Stimulated activated naive CD8-positive, alpha-beta T cell treated with anti-CD3 and anti-CD28 coated beads, Interleukin-15, Interleukin-2, amounts not matched to agents 100 ng/mL and 50 ng/mL, for 24 hours (primary cell): ENCODE measurements at regions not wholly inside any gene's neighbourhood (a gene's known extent, or its start where the extent isn't known, plus 50 kb on each side); places are given as distances from the start of the nearest gene placed in this dataset.
"Not testable (repeated sequence)": the region's sequence is repeated elsewhere in the genome, so short reads cannot be mapped to it uniquely, and the experiment has no call there.

Source experiments
- H3K27ac Mint-ChIP-seq: one replicate; pipeline ENCODE4 v1.8.0; 2021; ENCODE audit warnings: mild to moderate bottlenecking, mixed read lengths
- H3K27me3 Mint-ChIP-seq: one replicate; pipeline ENCODE4 v1.8.0; 2021; ENCODE audit warnings: mixed read lengths
- H3K36me3 Mint-ChIP-seq: one replicate; pipeline ENCODE4 v1.8.0; 2021; ENCODE audit warnings: low read depth, mixed read lengths
- H3K4me1 Mint-ChIP-seq: one replicate; pipeline ENCODE4 v1.8.0; 2021; ENCODE audit warnings: low read depth, mixed read lengths
- H3K4me3 Mint-ChIP-seq: one replicate; pipeline ENCODE4 v1.8.0; 2021; ENCODE audit warnings: mild to moderate bottlenecking, mixed read lengths
- H3K9me3 Mint-ChIP-seq: one replicate; pipeline ENCODE4 v1.8.0; 2021; ENCODE audit warnings: mixed read lengths

DNA sequence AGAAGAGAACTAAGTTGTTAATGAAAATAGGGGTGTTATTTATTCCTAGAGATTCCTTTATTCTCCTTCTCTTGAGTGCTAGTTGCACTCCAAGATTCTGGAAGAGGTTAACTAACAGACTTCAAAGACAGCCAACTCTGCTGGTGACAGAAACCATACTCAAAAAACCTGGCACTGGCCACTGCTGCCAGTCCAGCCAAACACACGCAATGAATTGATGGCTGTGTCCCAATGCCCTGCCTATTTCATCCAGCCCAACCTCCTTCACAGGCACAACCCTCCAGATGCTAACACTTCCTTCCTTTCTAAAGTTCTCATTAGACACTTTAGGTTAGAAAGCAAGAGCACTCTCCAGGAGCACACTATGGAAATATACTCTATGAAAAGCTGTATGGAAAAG is 150.8 kb upstream of the C11orf58 start:
- Mint-ChIP-seq H3K27ac (no peak overlapping the region), H3K4me1 (no peaks in the 10 kb centered on the region), H3K36me3 (no peaks in the 10 kb centered on the region), H3K9me3 (no peaks in the 10 kb centered on the region), H3K4me3 (no peak overlapping the region), H3K27me3 (no peaks in the 10 kb centered on the region)

DNA sequence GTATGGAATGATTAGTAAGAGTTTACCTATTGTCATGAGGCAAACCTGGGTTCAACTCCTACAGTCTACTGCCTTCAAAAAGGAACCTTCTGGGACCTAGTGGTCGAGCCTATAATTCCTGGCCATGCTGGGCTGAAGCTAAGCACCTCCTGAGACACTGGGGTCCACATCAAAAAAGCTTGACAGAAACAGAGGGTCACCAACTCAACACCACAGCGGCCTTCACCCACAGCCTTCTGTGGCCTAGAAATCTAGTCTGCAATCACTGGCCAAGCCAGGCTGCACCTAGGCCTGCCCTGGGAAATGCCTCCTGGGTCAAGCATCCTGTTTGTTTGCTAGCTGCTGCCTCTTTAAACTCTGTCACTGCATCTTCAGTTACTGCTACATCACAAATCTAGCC is 153.9 kb upstream of the C11orf58 start:
- peaks cover 1% of the 10 kb centered on the region for H3K9me3 Mint-ChIP-seq
- no peak overlapping the region for H3K27ac Mint-ChIP-seq
- H3K27me3 Mint-ChIP-seq = no peaks in the 10 kb centered on the region
- H3K4me3 Mint-ChIP-seq = no peak overlapping the region
- no peaks in the 10 kb centered on the region for H3K4me1 Mint-ChIP-seq
- no peaks in the 10 kb centered on the region for H3K36me3 Mint-ChIP-seq

DNA sequence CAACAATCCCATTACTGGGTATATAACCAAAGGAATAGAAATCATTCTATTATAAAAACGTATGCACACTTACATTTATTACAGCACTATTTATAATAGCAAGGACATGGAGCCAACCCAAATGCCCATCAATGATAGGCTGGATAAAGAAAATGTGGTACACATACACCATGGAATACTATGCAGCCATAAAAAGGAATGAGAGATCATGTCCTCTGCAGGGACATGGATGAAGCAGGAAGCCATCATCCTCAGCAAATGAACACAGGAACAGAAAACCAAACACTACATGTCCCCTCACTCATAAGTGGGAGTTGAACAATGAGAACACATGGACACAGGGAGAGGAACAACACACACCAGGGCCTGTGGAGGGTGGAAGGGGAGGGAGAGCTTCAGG is 157.4 kb upstream of the C11orf58 start:
- H3K27me3 Mint-ChIP-seq, H3K4me3 Mint-ChIP-seq, H3K4me1 Mint-ChIP-seq, H3K9me3 Mint-ChIP-seq, H3K36me3 Mint-ChIP-seq, H3K27ac Mint-ChIP-seq: not testable (repeated sequence)

DNA sequence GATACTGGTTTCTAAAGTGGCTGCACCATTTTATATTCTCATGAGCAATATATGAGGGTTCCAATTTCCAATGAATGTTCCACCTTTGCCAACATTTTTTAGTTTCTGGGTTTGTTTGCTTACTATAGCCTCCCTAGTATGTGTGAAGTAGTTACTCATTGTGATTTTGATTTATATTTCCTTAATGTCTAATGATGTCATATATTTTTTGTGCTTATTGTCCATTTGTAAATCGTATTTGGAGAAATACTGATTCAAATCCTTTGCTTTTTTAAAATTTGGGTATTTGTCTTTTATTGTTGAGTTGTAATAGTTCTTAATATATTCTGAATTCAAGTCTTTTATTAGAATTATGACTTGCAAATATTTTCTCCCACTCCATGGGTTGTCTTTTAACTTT is 161.0 kb upstream of the C11orf58 start:
- Mint-ChIP-seq H3K4me1 (no peaks in the 10 kb centered on the region), H3K4me3 (no peak overlapping the region), H3K27me3 (peaks cover 4% of the 10 kb centered on the region), H3K36me3 (no peaks in the 10 kb centered on the region), H3K27ac (no peak overlapping the region), H3K9me3 (peaks cover 4% of the 10 kb centered on the region)

DNA sequence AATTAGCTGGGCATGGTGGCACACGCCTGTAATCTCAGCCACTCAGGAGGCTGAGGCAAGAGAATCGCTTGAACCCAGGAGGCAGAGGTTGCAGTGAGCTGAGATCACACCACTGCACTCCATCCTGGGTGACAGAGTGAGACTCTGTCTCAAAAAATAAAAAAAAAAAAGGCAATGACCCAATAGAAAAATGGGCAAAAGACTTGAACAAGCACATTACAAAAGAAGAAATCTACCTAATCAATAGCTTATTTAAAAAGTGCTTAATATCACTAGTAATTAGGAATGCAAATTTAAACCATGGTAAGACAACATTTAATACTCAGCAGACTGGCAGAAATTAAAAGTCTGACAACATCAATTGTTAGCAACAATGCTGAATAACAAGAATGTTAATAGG is 163.6 kb upstream of the C11orf58 start:
- not testable (repeated sequence) for H3K36me3 Mint-ChIP-seq, H3K27me3 Mint-ChIP-seq, H3K4me3 Mint-ChIP-seq, H3K9me3 Mint-ChIP-seq, H3K4me1 Mint-ChIP-seq, H3K27ac Mint-ChIP-seq

DNA sequence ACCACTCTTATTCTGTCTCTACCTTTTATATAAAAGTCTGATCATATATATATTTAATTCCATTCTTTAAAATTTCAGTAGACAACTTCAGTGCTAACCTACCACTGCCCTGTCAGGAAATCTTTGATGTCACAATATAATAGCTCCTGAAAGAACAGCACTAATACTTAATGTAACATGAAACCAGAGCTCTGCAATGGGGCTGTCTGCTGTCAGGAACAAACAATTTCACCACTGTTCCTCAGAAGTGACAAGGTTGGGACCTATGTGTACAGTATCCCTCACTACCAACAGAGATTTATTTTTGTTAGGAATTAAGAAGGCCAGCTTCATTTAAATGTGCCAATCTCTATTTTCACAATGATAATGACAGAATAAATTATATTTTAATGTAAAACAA is 165.5 kb upstream of the C11orf58 start:
- H3K27me3 Mint-ChIP-seq = peaks cover 3% of the 10 kb centered on the region
- no peaks in the 10 kb centered on the region for H3K4me1 Mint-ChIP-seq
- H3K9me3 Mint-ChIP-seq = no peaks in the 10 kb centered on the region
- H3K4me3 Mint-ChIP-seq = no peak overlapping the region
- H3K36me3 Mint-ChIP-seq = no peaks in the 10 kb centered on the region
- no peak overlapping the region for H3K27ac Mint-ChIP-seq

DNA sequence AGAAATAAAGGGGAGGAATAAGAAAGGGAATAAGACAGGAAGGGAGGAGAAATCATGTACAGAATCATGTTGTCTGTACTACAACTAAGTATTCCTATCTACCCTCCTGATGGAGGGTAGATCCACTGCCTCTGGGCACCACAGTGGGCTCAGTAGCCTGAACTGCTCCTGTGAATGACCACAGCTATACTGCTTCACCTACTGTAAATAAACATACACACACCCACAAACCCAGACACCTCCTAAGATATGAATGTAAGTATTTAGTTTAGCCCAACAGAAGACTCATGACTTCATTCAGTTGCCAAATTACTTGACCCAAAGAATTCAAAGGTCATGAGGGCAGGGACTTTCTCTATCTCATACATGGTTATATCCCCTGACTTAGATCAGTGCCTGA is 177.3 kb upstream of the C11orf58 start:
- no peak overlapping the region for H3K4me3 Mint-ChIP-seq
- no peaks in the 10 kb centered on the region for H3K9me3 Mint-ChIP-seq
- H3K27ac Mint-ChIP-seq = no peak overlapping the region
- no peaks in the 10 kb centered on the region for H3K27me3 Mint-ChIP-seq
- H3K4me1 Mint-ChIP-seq = no peaks in the 10 kb centered on the region
- no peaks in the 10 kb centered on the region for H3K36me3 Mint-ChIP-seq

DNA sequence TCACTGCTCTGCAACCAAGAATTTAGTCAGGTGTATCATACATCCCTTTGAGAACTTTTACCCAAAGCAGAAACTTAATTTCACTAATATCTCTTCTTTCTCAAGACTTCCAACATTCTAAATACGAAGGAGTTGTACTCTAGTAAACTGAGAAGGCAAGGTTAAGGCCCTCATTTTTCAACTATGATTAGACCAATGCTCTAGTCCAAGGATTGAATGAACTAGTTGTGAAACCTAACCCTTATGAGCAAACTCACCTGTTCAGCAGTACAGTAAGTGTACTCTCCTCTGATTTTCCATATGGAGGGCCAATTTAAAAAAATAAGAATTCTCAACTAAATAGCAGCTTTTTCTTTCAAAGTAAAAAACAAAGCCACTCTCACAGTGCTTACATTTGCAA is 180.0 kb upstream of the C11orf58 start:
- H3K27ac Mint-ChIP-seq = no peak overlapping the region
- H3K27me3 Mint-ChIP-seq = no peaks in the 10 kb centered on the region
- H3K4me3 Mint-ChIP-seq = no peak overlapping the region
- H3K4me1 Mint-ChIP-seq = no peaks in the 10 kb centered on the region
- H3K36me3 Mint-ChIP-seq = no peaks in the 10 kb centered on the region
- no peaks in the 10 kb centered on the region for H3K9me3 Mint-ChIP-seq

DNA sequence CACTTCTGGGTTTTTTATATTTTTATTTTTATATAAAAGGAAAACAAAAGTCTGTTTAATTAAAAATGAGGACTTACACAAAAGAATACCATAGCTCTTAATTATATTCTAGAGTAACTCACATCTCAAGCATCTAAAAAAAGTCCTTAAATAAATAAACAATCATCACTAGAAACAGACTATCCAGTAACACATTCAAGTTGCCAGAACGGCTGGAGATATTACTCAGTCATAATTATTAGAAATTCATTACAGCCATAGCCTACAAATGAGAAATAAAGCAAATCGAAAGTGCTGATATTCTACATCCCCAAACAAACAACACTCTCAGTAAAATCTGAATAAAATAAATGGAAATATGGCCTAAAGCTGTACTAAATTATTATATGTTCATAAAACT is 182.5 kb upstream of the C11orf58 start:
- H3K4me3 Mint-ChIP-seq = no peak overlapping the region
- H3K4me1 Mint-ChIP-seq = no peaks in the 10 kb centered on the region
- no peaks in the 10 kb centered on the region for H3K27me3 Mint-ChIP-seq
- no peaks in the 10 kb centered on the region for H3K9me3 Mint-ChIP-seq
- H3K27ac Mint-ChIP-seq = no peak overlapping the region
- H3K36me3 Mint-ChIP-seq = no peaks in the 10 kb centered on the region

DNA sequence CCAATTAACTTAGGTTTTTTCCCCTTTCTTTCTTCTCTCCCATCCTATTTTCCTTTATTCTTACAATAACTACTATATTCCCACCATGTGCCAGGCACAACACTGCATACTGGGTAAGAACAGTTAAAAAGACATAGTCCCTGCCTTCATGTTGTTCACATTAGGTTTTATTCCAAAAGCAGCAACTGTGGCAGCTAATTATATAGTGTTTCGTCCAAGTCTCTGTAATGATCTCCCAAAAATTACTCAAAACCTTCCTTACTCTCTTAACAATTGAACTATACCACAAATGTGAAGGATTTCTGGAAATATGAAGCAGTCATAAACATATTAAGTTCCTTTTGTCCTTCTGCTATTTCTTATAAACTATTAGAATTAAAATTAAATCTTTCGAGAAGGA is 184.1 kb upstream of the C11orf58 start:
- H3K4me3 Mint-ChIP-seq = no peak overlapping the region
- H3K27me3 Mint-ChIP-seq = no peaks in the 10 kb centered on the region
- no peaks in the 10 kb centered on the region for H3K36me3 Mint-ChIP-seq
- H3K4me1 Mint-ChIP-seq = no peaks in the 10 kb centered on the region
- no peaks in the 10 kb centered on the region for H3K9me3 Mint-ChIP-seq
- H3K27ac Mint-ChIP-seq = no peak overlapping the region

DNA sequence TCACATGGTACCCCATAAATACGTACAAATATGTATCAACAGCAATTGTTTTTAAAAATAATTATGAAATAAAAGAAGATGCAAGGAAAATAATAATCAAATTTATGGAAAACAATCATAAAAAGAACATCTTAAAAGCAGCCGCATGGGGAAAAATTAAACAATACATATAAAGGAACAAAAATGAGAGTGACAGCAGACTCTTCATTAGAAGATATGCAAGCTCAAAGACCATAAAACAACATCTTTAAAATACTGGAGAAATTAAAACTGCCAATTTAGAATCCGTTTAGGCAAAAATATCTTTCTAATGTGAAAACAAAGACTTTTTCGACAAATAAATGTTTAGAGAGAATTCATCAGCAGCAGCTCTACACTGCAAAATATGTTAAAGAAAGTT is 190.6 kb upstream of the C11orf58 start:
- H3K27me3 Mint-ChIP-seq = no peaks in the 10 kb centered on the region

DNA sequence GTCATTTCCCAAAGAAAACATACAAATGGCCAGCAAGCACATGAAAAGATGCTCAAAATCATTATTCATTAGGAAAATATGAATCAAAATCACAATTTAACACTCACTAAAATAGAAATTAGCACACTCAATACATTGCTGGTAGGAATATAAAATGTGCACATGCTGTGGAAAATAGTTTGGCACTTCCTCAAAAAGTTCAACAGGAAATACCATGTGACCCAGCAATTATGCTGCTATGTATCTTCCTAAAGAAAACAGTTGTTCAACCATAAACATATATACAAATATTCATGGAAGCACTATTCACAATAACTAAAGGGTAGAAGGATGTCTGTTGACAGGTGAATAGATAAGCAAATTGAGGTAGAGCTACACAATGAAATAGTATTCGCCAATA is 187.3 kb upstream of the SOX6 start:
- no peak overlapping the region for H3K27ac Mint-ChIP-seq
- H3K27me3 Mint-ChIP-seq = no peaks in the 10 kb centered on the region
- H3K9me3 Mint-ChIP-seq = peaks cover 16% of the 10 kb centered on the region
- H3K36me3 Mint-ChIP-seq = no peaks in the 10 kb centered on the region
- no peaks in the 10 kb centered on the region for H3K4me1 Mint-ChIP-seq
- no peak overlapping the region for H3K4me3 Mint-ChIP-seq

More for the DNA sequence above, 190.6 kb upstream of the C11orf58 start:
- Mint-ChIP-seq H3K27ac (no peak overlapping the region), H3K4me3 (no peak overlapping the region), H3K4me1 (no peaks in the 10 kb centered on the region), H3K9me3 (peaks cover 12% of the 10 kb centered on the region), H3K36me3 (no peaks in the 10 kb centered on the region)

DNA sequence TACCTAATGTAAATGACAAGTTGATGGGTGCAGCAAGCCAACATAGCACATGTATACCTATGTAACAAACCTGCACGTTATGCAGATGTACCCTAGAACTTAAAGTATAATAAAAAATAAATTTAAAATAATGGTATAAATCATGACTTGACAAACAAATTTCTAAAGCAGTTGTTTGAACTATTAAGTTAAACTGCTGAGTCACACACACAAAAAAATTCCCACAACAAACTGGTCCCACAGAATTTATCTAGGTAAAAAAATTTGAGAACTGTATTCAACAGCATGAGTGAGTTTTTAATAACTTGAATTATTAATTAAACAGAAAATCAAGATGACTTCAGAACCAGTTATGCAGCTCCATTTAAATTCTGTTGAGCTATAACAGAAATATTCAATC is 186.0 kb upstream of the SOX6 start:
- H3K9me3 Mint-ChIP-seq = peaks cover 9% of the 10 kb centered on the region

DNA sequence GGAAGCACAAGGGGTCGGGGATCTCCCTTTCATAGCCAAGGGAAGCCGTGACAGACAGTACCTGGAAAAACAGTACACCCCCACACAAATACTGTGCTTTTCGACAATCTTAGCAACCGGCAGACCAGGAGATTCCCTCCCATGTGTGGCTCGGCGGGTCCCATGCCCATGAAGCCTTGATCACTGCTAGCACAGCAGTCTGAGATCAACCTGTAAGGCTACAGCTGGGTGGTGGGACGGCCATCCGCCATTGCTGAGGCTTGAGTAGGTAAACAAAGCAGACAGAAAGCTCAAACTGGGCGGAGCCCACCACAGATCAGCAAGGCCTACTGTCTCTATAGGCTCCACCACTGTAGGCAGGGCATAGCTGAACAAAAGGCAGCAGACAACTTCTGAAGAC is 180.2 kb upstream of the SOX6 start:
- H3K4me3 Mint-ChIP-seq = no peak overlapping the region
- H3K36me3 Mint-ChIP-seq = no peaks in the 10 kb centered on the region
- peaks cover 4% of the 10 kb centered on the region for H3K9me3 Mint-ChIP-seq
- H3K27ac Mint-ChIP-seq = no peak overlapping the region
- no peaks in the 10 kb centered on the region for H3K27me3 Mint-ChIP-seq
- no peaks in the 10 kb centered on the region for H3K4me1 Mint-ChIP-seq

More for the DNA sequence above, 186.0 kb upstream of the SOX6 start:
- no peaks in the 10 kb centered on the region for H3K36me3 Mint-ChIP-seq
- H3K4me3 Mint-ChIP-seq = no peak overlapping the region
- no peaks in the 10 kb centered on the region for H3K27me3 Mint-ChIP-seq
- no peak overlapping the region for H3K27ac Mint-ChIP-seq
- H3K4me1 Mint-ChIP-seq = no peaks in the 10 kb centered on the region

DNA sequence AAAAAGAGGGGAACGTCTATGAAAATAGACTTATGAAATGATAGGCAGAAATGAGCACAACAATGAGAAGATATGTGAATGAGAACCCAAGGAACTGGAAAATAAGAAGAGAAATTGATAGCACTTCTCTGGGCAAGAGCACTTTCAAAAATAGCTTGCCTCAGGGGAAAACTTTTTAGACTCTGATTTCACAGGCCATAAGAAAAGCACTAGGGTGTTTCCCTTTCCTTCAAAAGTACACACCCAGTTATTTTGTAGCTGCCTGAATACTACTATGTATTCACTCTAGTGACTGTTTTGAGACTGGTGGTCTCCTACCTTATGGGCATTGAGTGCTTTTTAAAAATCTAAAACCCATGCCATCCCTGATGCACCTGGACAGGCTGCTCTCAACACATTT is 172.3 kb upstream of the SOX6 start:
- Mint-ChIP-seq H3K27ac (no peak overlapping the region), H3K9me3 (peaks cover 4% of the 10 kb centered on the region), H3K4me1 (no peaks in the 10 kb centered on the region), H3K27me3 (no peaks in the 10 kb centered on the region), H3K4me3 (no peak overlapping the region), H3K36me3 (no peaks in the 10 kb centered on the region)

DNA sequence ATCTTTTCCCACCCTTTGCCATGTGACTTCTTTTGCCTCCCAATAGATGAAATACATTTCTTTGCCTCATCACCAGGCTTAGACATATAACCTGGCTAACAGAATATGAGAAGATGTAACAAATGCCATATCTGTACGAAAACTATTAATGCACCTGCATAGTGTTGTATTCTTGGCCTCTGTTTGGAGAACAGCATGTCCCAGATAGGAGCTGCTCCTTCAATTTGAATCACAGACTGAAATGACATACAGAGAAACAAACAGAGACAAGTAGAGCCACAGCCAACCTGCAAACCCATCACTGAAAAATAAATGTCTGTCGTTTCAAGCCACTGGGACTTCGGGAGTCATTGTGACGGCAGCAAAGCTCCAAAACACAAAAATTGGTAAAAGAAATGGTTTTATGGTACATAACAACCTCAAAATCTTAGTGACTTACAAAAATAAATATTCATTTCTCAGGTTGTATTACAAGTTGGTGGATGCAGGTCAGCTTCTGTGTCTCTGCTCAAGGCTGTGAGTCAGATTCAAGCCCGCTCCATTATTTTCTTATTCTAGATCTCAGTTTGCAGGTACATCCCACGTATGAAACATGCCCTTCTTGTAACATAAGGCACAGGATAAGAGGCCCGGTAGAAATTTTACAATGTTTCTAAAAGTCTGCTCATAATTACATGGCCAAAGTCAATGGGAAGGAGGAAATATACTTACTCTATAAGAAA is 171.3 kb upstream of the SOX6 start:
- H3K36me3 Mint-ChIP-seq = no peaks in the 10 kb centered on the region
- H3K4me1 Mint-ChIP-seq = no peaks in the 10 kb centered on the region
- peaks cover 5% of the 10 kb centered on the region for H3K9me3 Mint-ChIP-seq
- H3K4me3 Mint-ChIP-seq = no peak overlapping the region
- no peak overlapping the region for H3K27ac Mint-ChIP-seq
- H3K27me3 Mint-ChIP-seq = no peaks in the 10 kb centered on the region
